HG03571 (cell line): ENCODE measurements at regions not wholly inside any gene's neighbourhood (a gene's known extent, or its start where the extent isn't known, plus 50 kb on each side); places are given as distances from the start of the nearest gene placed in this dataset.
"Not testable (repeated sequence)": the region's sequence is repeated elsewhere in the genome, so short reads cannot be mapped to it uniquely, and the experiment has no call there.

ENCODE experiments used
- ATAC-seq: cut with Tn5 transposase; IDR thresholded peaks from one replicate; pipeline ENCODE4 v1.9.1; 2021; ENCODE audit not compliant: unreplicated experiment

DNA sequence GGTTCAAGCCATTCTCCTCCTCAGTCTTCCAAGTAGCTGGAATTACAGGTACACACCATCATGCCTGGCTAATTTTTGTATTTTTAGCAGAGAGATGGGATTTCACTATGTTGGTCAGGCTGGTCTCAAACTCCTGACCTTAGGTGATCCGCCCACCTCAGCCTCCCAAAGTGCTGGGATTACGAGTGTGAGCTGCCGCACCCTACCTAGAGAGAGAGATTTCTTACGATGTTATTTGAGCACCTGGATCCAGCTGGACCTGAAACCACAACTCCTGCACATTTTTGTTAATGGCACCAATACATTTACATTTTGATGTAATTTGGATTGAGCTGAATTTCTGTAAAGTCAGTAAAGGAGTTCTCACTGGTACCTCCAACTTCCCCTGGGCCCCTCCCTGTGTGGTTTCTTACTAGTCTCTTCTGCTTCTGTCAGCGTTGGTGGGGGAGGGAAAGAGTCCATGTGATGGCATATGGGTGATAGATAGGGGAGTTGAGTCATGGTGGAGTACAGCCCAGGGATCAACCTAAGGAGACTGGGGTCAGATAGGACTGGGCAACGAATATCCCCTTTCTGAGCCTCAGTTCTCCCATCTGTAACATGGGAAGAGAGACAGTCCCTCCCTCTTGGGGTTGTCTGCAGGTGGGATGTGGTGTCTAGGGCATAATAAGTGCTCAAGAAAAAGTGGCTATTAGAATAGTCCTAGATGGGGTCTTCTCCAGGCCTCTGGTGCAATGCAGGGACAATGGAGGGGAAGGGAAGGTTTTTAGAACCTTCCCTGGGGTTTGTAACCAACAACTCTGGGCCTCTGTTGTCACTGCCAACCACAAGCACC lies 83.3 kb upstream of the MED13L start:
- no peak for ATAC-seq

DNA sequence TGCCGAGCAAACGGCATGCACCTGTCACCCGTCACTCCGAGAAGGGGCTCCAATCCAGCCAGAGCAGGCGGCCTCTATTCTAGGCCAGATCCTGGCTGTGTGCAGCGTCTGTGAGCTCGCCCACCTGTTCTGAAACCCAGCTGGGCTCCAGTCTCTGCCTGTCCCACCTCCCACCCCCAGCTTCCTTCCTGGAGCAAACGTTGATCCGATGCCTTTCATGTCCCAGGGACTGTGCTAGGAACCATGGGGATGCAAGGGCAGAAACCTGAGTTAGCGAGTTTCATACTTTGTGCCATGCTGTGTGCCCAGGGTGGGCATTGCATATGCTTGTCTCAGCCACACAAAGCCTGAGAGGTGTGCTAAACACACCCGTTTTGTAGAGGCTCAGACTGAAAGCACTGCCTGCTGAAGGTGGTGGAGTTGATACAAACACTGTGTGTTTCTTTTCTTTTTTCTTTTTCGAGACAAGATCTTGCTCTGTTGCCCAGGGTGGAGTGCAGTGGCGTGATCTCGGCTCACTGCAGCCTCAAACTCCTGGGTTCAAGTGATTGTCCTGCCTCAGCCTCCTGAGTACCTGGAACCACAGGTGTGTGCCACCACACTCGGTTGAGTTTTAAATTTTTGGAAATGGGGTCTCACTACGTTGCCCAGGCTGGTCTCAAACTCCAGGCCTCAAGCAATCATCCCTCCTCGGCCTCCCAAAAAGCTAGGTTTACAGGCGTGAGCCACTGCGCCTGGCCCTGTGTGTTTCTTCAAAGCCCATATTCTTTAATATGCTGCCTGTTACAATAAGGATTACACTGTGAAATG lies 84.1 kb upstream of the MED13L start:
- no peak for ATAC-seq

DNA sequence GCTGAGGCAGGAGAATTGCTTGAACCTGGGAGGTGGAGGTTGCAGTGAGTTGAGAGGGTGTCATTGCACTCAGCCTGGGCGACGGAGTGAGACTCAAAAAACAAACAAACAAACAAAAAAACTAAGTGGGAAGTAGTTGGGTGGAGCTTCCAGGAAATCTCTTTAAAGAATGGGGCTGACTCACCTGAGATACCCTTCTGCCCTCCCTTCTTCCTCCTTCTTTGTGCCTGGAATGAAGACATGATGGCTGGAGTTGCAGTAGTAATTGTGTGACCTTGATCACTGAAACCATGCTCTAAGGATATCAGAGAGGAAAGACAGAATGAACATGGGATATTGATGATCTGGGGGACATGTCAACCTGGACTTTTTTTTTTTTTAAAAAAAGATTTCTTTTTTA lies 87.6 kb upstream of the MED13L start:
- no peak for ATAC-seq

DNA sequence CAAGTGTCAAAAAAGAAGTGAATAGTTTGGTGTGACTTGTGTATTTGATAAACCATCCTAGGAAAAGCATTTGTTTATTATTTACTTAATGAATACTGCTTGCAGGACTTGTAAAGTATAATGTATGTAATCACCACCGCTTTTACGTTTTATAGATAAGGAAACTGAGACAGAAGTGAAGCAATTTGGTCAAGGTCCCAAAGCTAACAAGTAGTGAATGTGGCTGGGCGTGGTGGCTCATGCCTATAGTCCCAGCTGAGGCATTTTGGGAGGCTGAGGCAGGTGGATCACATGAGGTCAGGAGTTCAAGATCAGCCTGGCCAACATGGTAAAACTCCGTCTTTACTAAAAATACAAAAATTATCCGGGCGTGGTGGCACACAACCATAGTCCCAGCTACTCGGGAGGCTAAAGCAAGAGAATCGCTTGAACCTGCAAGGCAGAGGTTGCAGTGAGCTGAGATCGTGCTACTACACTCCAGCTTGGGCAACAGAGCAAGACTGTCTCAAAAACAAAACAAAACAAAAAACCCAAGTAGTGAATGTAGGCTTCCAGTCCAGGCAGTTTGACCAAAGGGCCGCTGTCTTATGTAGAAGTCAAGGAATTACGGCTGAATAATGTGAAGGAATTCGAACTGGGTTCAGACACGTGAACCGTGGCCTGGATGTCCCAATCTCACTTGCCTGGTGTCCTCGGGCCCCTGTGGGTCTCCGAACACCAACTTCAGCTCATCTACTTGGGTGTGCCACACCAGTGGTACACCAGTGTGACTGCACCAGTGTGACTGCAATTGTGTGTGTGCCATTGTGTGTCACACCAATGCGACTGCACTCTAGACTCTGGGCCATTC lies 88.3 kb upstream of the MED13L start:
- no peak for ATAC-seq

DNA sequence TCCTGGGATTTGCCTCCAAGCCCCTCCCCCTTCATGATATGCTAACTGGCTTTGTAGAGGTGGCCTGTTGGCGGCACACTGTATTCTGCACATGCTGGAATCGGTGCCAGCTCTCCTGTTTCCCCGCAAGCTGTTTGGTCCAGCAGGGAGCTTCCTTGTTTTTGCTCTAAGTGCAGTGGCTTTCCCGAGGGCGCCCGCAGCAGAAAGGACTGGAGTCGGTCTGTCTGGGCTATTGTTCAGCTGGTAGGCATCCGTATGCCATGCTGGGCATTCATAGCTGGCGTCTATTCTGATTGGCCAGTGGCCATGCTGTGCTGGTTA lies 88.9 kb upstream of the MED13L start:
- ATAC-seq, result no peak

DNA sequence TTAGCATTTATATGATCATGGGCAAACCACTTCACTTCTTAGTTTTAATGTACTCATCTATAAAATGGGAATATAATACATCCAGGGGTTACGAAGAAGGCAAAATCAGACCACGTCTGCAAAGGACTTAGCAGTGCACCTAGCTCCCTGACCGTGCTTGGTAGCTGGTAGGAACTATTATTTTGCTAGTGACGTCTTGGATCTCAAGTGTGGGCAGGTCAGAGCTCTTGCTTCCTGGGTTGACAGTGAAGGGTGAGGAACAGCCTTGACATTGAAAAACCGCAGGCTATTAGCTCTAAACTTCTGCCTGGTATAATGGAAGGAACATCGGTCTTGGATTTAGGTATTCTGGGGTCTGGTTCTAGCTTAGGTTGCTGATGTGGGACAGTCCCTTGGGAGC lies 89.3 kb upstream of the MED13L start:
- no peak for ATAC-seq

DNA sequence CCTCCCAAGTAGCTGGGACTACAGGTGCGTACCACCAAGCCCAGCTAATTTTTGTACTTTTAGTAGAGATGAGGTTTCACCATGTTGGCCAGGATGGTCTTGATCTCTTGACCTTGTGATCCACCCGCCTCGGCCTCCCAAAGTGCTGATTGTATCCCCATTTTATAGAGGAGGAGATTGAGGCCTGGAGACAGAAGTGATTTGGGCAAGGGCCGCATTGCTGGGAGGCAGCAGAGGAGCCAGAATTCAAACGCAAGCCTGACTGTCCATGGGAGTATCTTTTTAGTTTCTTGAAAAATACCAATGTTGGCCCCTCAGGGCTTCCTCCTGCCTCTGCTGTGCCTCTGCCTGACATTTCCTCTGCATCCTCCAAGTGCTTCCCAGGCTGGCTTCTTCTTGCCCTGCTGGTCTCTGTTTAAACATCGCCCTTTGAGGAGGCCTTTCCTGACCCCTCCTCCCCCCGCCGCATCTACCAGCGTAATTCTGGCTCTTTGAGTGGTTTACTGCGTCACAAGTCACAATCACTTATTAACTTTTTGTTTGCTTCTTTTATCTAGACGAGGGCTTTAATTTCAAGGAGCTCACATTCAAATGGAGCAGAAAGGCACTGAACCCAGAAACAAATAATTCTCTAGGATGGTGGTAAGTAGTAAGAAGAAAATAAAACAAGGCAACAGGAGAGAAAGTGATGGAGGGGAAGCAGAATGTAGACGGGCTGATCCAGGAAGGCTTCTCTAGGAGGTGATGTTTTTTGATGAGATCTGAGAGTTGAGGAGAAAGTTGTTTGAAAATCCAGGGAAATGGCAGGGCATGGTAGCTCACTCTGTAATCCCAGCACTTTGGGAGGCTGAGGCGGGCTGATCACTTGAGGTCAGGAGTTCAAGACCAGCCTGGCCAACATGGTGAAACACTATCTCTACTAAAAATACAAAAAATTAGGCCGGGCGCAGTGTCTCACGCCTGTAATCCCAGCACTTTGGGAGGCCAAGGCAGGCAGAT lies 91.0 kb upstream of the MED13L start:
- ATAC-seq, result no peak

DNA sequence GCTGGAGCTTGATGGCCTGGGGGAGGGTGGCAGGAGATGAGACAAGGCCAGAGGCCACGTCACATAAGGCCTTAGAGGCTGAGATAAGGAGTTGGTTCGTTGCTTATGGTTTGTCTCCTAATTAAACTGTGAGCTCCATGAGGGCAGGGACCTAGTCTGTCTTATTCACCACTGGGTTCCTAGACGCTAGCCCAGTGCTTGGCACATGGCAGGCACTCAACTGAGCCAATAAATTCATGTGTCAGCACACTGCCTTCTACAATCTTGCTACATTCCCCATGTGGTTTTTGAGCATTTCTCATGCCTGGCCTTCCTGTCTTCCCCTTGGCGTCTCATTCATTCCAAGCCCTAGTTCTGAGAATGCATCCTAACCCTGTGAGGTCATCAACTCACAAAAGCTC lies 92.5 kb upstream of the MED13L start:
- ATAC-seq, result no peak

DNA sequence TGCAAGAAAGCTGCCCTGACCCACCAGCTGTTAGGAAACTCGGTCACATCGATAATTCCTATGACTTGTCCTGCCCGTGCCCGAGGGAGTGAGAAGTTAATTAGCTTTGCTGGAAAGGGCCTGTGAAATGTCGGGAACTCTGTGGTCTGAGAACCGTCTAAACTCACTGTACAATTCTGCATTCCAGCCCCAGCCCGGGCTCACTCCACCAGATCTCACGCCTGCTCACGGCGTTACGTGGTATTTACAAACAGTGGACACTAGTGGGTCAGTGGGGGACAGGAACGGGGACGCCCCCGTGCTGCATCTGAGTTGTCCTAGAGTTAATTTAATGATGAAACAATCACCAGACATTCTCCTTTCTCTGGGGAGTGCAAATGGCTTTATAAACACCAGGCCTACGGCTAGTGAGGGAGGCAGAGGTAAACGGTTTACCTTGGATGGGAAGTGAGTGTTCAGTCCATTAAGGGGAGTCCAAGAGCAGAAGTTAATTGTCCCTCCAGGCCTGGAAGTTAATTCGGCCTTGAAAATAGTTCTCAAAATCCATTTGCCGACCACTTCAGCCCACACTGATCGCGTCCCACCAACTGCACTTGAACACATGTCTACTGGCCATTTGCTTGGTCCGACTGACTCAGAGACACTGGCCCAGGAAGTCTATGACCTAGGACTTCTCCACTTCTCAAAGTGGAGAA lies 93.5 kb upstream of the MED13L start:
- no peak for ATAC-seq

DNA sequence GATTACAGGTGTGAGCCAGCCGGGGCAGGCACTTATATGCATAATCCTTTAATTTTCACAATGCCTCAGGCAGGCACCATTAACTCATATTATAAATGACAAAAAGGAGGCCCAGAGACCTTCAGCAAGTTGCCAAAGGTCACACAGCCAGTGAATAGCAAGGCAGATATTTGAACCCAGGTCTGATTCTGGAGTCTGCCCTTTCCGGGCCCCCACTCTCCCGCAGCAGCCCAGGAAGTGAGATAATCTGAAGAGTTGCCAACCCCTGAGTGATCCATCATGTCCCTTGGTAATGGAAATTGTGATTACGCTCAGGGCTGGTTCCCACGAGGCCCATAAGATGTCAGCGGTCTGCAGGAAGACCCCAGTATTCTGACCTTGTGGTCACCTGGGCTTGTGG lies 95.3 kb upstream of the MED13L start:
- ATAC-seq, result no peak

DNA sequence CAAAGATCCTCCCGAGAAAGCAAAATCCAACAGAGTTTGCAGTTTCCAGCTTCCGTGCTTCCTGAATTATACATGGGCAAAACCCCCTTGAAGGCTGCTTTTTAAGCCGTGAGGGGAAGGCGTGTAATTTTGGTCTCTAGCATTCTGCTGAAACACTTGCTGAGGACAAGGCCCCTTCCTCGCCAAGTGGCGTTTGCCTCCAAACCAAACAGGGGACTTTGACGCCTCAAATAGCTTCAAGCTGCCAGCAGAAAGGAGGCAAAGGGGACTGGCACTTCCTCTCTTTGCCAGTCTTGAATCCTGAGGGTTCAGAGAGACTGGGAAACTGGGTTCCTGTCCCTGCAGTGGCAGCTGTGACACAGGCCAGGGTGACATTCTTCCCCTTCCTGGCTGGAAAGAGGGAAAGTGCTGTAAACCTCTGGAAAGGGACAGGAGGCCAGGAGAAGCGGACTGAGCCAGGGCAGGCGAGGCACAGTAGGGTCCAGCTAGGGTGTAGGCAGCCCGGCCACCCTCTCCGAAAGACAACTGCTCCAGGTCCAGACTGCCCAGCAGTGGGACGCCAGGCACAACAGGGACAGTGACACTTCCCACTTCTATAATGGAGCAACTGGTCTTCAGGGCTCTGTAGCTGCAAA lies 96.2 kb upstream of the MED13L start:
- no peak for ATAC-seq

DNA sequence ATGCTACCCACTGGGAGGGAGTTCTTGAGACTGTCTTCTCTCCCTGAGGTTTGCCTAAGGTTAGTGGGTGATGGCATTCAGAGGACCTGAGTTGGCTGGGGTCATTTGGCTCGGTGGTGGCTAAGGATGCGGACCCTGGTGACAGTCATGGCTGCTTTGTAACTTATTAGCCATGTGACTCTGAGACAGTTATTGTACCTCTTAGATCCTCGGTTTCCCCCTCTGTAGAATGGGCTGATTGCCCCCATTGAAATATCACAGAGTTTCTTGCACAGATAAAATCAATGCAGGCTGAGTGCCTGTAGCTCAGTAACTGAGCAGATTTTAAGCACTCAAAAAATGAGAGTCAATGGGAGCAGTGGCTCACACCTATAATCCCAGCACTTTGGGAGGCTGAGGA lies 96.7 kb upstream of the MED13L start:
- ATAC-seq, result no peak

DNA sequence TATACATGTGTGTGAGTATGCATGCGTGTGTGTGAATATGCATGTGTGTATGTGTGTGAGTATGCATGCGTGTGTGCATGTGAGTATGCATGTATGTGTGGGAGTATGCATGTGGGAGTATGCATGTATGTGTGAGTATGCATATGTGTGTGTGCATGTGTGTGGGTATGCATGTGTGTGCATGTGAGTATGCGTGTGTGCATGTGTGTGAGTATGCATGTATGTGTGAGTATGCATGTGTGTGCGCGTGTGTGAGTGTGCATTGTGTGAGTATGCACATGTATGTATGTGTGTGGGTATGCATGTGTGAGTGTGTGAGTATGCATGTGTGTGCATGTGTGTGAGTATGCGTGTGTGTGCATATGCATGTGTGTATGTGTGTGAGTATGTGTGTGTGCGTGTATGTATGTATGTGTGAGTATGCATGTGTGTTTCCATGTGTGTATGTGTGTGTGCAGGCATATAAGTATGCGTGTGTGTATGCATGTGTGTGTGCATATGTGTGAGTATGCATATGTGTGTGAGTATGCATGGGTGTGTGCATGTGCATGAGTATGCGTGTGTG lies 97.9 kb upstream of the MED13L start:
- no peak for ATAC-seq

DNA sequence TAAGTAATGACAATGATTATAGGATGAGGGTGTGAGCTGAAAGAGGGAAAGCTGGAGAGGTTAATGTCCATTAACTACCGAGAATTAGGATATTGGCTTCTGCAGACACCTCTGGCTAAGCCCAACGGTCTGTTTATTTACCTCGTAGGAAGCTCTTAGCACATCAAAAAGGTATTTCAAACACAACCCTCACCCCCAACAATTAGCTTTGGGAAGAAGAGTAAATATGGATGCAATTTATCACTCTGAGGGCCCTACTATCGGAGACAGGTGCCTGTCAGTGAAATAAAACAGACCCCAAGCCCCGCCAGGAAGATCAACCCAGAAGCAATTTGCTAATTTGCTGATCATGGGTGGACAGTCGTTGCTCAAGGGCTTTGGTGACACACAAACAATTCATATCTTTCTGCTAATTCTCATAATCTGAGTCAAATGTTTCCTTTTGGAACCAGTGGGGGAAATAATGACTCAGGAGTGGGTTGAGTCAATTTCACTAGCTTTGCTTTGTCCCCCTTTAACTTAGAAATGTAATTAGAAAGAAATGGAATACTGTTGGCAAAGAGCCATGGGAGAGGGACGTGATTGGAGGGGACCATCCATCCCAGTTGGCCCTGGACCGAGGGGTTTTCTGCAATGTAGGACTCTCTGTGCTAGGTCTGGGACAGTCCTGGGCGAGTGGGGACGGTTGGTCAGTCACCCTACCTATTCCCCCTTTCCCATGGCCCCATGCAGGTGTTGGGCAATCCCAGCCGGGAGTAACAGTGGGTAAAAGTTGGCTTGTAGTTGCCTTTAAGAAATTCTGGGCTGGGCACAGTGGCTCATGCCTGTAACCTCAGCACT lies 99.1 kb upstream of the MED13L start:
- ATAC-seq, result no peak

DNA sequence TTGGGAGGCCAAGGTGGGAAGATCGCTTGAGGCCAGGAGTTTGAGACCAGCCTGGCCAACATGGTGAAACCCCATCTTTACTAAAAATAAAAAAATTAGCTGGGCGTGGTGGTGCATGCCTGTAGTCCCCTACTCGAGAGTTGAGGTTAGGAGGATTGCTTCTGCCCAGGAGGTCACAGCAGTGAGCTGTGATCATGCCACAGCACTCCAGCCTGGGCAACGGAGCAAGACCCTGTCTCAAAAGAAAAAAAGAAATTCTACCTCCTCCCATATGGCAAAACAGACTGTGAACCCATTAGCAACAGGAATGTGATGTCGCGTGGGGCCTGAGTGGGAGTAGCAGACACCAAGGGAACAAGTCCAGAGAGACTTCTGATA lies 99.7 kb upstream of the MED13L start:
- not testable (repeated sequence) for ATAC-seq

DNA sequence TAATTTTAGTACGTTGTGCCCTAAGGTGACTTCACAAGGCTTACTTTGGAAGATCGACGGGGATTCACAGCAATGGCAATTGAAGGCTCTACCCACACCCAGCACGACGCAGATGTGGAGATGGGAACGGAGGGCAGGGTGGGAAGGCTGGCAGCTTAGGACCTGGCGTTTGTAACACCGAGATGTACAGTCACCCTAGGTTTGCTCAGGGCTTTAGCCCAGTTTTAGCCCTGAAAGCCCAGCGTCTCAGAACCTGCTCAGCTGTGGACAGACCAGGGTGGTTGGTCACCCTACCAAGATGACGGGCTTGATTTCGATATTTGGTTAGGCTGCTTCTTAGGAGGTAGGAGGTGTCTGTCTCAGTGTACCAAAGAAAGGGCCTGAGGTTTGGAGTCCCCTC lies 100.5 kb upstream of the MED13L start:
- ATAC-seq, result no peak

DNA sequence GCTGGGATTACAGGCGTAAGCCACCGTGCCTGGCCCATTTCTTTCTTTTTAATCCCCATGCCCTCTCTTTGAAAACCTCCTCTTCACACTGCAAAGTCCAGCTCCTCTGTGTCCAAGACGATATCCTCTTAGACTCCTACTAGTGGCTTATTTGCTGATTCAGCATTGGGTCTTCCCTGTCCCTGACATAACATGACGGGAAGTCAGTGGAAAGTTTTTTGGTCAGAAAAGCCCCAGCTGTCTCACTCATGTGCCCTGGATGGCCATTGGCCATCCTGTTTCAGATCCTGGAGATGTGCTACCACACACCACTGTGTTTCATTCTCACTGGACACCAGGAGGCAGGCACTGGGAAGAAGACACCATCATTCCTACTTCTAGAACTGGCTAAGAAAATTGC lies 102.6 kb upstream of the MED13L start:
- ATAC-seq, result no peak

DNA sequence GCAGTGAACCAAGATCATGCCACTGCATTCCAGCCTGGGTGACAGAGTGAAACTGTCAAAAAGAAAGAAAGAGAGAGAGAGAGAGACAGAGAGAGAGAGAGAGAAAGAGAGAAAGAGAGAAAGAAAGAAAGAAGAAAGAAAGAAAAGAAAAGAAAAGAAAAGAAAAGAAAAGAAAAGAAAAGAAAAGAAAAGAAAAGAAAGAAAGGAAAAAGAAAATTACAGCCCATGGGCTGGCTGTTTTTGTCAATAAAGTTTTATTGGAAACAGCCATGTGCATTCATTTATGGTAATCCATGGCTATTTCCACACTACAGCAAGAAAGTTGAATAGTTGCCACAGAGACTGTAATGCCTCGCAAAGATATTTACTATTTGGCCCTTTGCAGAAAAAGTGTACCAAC lies 103.2 kb upstream of the MED13L start:
- ATAC-seq, result not testable (repeated sequence)
